Activated T-cell treated with anti-CD3 and anti-CD28 coated beads, Interleukin-2, amount 50 U/mL, for 4 hours (primary cell): ENCODE measurements at regions not wholly inside any gene's neighbourhood (a gene's known extent, or its start where the extent isn't known, plus 50 kb on each side); places are given as distances from the start of the nearest gene placed in this dataset.
"Not testable (repeated sequence)": the region's sequence is repeated elsewhere in the genome, so short reads cannot be mapped to it uniquely, and the experiment has no call there.

Experiments
- ATAC-seq, 2 donors: fragments of 200-7000 bp; cut with Tn5 transposase; one replicate each; pipeline ENCODE4 v1.10.0; 2021
- DNase-seq: peaks from one replicate; pipeline ENCODE4 v3.0.0-alpha.2; 2020
- H3K27me3 Mint-ChIP-seq: one replicate; pipeline ENCODE4 v1.8.0; 2021; ENCODE audit warnings: low read depth, mixed read lengths
- H3K36me3 Mint-ChIP-seq: one replicate; pipeline ENCODE4 v1.8.0; 2022; ENCODE audit warnings: mixed read lengths; ENCODE audit not compliant: insufficient read depth
- H3K4me1 Mint-ChIP-seq: one replicate; pipeline ENCODE4 v1.8.0; 2021; ENCODE audit warnings: low read depth, mixed read lengths
- H3K4me3 Mint-ChIP-seq: one replicate; pipeline ENCODE4 v1.8.0; 2021; ENCODE audit warnings: mild to moderate bottlenecking, moderate library complexity, mixed read lengths
- H3K9me3 Mint-ChIP-seq: one replicate; pipeline ENCODE4 v1.8.0; 2021; ENCODE audit warnings: mixed read lengths

DNA sequence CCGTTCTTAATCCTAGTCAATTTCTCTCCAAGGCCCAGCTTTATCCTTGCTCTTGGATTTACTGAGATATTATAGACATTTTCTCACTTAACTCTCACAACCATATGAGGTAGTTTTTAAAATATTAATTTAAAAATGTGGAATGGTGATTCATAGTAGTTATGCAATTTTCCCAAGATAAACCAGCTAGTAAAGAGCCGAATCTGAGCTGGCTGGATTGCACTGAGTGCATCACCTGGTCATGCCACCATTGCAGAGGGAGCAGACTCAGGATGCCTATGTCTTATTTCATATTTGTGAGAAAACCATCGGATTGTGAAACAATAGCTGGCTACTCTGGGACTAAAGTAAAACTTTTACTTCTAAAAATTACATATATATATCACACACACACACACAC lies 494.0 kb downstream of the KCNT2 start:
- DNase-seq (no peak), ATAC-seq (no peak)
- H3K9me3 Mint-ChIP-seq, result peaks cover 7% of the 10 kb centered on the region
- no peaks in the 10 kb centered on the region for H3K36me3 Mint-ChIP-seq
- no peak overlapping the region for H3K4me3 Mint-ChIP-seq
- no peaks in the 10 kb centered on the region for H3K4me1 Mint-ChIP-seq
- H3K27me3 Mint-ChIP-seq, result no peaks in the 10 kb centered on the region

DNA sequence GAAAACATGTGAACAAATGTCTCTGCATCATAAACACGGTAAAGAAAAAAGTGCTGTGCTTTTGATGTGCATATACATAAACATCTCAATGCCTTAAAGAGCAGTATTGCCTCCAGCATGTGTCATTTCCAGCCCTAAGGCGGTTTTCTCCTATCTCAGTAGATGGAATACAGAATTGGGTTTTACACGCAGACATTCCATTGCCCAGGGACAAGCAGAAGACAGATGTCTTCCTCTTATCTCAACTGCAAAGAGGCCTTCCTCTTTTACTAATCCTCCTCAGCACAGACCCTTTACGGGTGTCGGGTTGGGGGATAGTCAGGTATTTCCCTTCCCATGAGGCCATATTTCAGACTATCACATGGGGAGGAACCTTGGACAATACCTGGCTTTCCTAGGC lies 499.2 kb downstream of the KCNT2 start:
- not testable (repeated sequence) for H3K4me1 Mint-ChIP-seq, DNase-seq, H3K9me3 Mint-ChIP-seq, H3K27me3 Mint-ChIP-seq, H3K36me3 Mint-ChIP-seq, ATAC-seq, H3K4me3 Mint-ChIP-seq

DNA sequence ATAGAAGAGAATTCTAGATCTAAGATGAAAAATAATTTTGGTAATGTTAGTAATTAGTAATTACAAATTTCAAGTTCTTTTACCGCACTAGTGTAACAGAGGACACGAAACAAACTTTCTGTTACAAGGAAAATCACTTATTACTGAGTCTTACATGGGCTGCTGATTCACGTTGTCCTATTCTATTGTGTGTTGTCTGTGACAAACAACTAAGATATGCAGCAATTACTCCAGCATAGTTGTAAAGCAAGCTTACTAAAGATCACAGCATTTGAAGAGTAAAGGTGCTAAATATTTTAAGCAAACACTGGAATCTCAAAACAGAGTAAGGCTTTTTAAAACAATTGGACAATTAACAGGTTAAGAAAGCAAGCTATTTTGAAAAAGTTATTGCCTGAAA lies 502.3 kb downstream of the KCNT2 start:
- Mint-ChIP-seq H3K4me1 (no peaks in the 10 kb centered on the region), H3K36me3 (no peaks in the 10 kb centered on the region), H3K4me3 (no peak overlapping the region), H3K27me3 (no peaks in the 10 kb centered on the region), H3K9me3 (peaks cover 21% of the 10 kb centered on the region)
- ATAC-seq (no peak), DNase-seq (no peak)

DNA sequence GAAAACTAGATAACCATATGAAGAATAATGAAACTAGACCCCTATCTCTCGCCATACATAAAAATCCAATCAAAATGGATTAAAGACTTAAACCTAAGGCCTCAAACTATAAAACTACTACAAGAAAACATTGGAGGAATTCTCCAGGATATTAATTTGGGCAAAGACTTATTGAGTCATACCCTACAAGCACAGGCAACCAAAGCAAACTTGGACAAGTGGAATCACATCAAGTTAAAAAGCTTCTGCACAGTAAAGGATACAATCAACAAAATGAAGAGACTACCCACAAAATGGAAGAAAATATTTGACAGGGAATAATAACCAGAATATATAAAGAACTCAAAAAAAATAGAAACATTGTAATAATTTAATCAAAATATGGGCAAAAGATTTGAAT lies 505.4 kb downstream of the KCNT2 start:
- ATAC-seq, result no peak
- DNase-seq, result no peak
- H3K4me1 Mint-ChIP-seq, result no peaks in the 10 kb centered on the region
- no peak overlapping the region for H3K4me3 Mint-ChIP-seq
- H3K27me3 Mint-ChIP-seq, result no peaks in the 10 kb centered on the region
- peaks cover 20% of the 10 kb centered on the region for H3K9me3 Mint-ChIP-seq
- H3K36me3 Mint-ChIP-seq, result no peaks in the 10 kb centered on the region

DNA sequence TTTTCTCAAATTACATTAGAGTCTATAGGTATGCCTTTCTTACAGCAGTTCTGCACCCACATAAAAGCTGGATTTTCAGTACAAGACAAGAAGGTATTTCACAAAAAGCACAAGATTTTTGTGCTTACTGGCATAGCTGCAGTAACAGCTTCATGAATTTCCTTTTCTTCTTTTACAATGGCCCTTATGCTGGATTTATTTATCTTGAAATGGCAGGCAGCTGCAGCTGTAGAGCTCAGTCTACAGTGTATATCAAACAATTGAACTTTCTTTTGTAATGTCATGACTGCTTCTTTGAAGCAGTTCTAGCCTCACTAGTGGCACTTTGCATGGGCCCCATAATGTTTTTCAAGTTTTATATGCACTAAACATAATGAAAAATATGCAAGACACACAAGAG lies 510.2 kb downstream of the KCNT2 start:
- no peak overlapping the region for H3K4me3 Mint-ChIP-seq
- no peaks in the 10 kb centered on the region for H3K4me1 Mint-ChIP-seq

DNA sequence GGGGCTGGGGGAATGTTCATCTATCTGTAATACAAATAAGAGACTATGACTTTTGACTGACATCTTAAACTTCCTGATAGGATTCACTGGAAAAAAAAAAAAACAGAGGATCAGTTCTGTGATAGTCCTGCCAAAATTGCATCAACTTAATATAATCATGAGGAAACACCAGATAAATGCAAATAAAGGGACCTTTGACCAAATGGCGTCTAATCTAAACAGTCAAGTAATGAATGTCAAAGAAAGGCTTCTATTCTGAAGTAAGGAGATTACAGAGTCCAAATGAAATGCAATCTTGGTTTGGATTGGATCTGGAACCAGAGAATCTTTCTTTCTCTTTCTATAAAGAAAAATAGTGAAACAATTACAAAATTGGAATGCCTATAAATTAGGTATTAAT lies 513.4 kb downstream of the KCNT2 start:
- H3K4me3 Mint-ChIP-seq, result no peak overlapping the region
- no peak for DNase-seq
- no peaks in the 10 kb centered on the region for H3K4me1 Mint-ChIP-seq
- H3K27me3 Mint-ChIP-seq, result no peaks in the 10 kb centered on the region
- no peak for ATAC-seq
- H3K36me3 Mint-ChIP-seq, result no peaks in the 10 kb centered on the region
- no peaks in the 10 kb centered on the region for H3K9me3 Mint-ChIP-seq

More for the DNA sequence above, 510.2 kb downstream of the KCNT2 start:
- DNase-seq, result no peak
- ATAC-seq, result no peak
- Mint-ChIP-seq H3K27me3 (no peaks in the 10 kb centered on the region), H3K36me3 (no peaks in the 10 kb centered on the region), H3K9me3 (peaks cover 14% of the 10 kb centered on the region)

DNA sequence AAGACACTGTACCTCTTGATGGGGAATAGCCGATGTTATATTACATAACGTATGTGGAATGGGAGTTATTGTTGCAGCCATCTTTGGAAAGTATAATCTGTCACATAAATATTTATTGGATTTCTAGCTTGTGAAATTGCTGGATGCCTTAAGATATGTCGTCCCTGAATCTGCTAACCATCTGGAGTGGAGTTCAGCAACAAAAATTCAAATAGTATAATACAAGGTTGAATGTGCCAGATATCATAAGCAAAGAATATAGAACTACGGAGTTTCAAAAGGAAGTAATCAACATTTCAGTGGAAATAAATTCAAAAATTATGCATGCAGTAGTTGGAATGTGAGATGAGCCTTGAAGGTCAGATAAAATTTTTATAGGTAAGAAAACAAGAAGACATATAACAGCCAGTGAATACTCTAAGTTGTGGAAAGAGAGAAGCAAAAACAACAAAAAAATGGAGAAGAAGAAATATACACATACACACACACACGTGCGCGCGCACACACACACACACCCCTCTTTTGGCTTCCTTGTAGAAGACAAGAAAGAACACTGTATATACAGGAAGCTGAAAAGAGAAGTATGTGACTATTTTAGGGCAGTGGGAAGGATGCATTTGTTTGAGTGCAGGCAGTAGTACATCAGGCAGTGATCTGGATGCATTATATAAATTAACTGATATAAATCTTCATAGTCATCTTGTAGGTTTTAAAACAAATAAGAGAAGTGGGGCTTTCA lies 516.7 kb downstream of the KCNT2 start:
- Mint-ChIP-seq H3K36me3 (no peaks in the 10 kb centered on the region), H3K4me1 (no peaks in the 10 kb centered on the region), H3K4me3 (no peak overlapping the region), H3K27me3 (no peaks in the 10 kb centered on the region), H3K9me3 (no peaks in the 10 kb centered on the region)
- DNase-seq (no peak), ATAC-seq (no peak)

DNA sequence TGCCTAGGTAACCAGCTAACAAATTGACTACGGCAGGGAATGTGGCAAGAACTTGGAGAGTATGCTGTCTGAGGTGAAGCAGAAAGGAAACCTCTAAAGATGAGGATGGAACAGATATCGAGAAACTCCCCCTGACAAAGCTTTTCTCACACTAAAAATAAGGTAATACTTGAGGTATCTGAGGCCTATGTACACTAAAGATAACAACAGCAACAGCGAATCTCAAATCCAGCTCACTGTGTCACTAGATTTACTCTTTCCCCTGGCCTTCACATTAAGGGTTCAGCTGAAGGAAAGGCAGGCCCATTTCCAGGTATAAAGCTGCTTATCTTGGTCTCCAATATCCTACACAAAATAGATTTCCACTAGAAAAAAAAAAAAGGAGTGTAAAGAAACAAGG lies 518.0 kb downstream of the KCNT2 start:
- no peak for DNase-seq
- Mint-ChIP-seq H3K27me3 (no peaks in the 10 kb centered on the region), H3K4me1 (no peaks in the 10 kb centered on the region), H3K4me3 (no peak overlapping the region), H3K9me3 (no peaks in the 10 kb centered on the region), H3K36me3 (no peaks in the 10 kb centered on the region)
- no peak for ATAC-seq

DNA sequence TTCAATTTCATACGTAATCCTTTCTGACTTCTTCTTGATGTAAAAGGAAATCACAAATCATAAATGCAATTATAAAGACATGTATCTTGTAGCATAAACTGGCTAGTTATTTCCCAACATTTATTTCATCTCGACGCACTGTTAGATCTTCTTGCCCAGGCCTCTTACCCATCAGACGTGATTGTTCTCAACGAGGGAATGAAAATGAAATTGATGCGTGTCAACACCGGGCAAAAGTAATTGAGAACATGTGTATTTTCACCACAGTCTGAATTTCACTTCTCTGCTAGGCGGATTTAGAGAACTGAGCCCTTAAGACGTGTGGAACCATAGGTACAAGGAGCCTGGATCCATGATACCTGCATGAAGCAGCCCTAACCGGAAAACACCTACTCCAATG lies 519.7 kb downstream of the KCNT2 start:
- H3K36me3 Mint-ChIP-seq, result no peaks in the 10 kb centered on the region
- H3K4me1 Mint-ChIP-seq, result no peaks in the 10 kb centered on the region
- DNase-seq (no peak), ATAC-seq (no peak)
- H3K27me3 Mint-ChIP-seq, result no peaks in the 10 kb centered on the region
- no peaks in the 10 kb centered on the region for H3K9me3 Mint-ChIP-seq
- no peak overlapping the region for H3K4me3 Mint-ChIP-seq

DNA sequence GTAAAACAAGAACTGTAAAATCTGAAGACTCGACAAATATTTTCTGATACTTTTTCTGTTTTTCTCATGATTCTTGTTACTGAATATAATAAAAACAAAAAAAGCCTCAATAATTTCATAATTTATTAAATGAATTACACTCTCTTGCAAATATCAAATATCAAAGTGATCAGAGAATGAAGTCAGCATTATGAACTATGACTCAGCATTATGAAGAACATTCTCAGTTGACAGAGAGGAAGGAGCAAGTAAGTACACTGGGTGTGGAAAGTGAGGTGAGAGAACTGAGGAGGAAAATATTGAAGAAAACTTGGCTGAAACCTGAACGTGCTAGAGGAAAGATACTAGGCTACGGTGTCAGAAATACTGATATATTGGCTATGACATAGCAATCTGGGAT lies 529.5 kb downstream of the KCNT2 start:
- Mint-ChIP-seq H3K4me1 (no peaks in the 10 kb centered on the region), H3K27me3 (no peaks in the 10 kb centered on the region), H3K36me3 (no peaks in the 10 kb centered on the region), H3K4me3 (no peak overlapping the region), H3K9me3 (peaks cover 3% of the 10 kb centered on the region)
- no peak for ATAC-seq
- DNase-seq, result no peak

DNA sequence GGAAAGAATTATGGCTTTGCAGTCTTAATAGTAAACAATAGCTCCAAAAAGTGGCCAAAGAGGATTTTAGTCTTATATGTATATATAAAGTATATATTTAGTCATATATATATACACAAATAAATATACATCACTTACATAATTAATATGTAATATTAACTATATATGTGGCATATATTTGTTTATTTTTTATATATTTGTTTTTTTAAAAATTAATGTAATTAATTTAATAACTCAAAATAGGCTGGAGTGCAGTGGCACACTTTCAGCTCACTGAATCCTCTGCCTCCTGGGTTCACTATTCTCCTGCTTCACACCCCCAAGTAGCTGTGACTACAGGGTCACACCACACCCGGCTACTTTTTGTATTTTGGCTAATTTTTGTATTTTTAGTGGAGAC lies 532.6 kb downstream of the KCNT2 start:
- no peaks in the 10 kb centered on the region for H3K9me3 Mint-ChIP-seq
- no peak for ATAC-seq
- H3K36me3 Mint-ChIP-seq, result no peaks in the 10 kb centered on the region
- H3K4me1 Mint-ChIP-seq, result no peaks in the 10 kb centered on the region
- DNase-seq, result no peak
- no peak overlapping the region for H3K4me3 Mint-ChIP-seq
- H3K27me3 Mint-ChIP-seq, result no peaks in the 10 kb centered on the region

DNA sequence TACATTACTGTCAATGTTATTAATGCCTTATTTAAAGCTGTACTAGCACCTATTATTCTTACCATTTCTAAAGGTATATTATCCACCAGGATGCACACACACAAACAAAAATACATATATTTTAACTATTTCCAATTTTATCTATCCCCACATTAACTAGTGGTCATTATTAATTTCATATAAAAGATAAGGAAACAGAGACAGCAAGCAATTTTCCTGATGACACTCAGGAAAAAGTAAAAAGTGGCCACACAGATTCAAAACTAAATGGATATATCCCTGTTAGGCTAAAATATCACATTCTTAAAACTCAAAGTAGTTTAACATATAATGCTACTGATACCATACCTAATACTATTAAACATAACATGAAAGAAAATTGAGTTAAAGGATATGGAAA lies 534.1 kb downstream of the KCNT2 start:
- DNase-seq, result no peak
- Mint-ChIP-seq H3K4me3 (no peak overlapping the region), H3K27me3 (no peaks in the 10 kb centered on the region), H3K9me3 (no peaks in the 10 kb centered on the region), H3K36me3 (no peaks in the 10 kb centered on the region), H3K4me1 (no peaks in the 10 kb centered on the region)
- ATAC-seq, result no peak

DNA sequence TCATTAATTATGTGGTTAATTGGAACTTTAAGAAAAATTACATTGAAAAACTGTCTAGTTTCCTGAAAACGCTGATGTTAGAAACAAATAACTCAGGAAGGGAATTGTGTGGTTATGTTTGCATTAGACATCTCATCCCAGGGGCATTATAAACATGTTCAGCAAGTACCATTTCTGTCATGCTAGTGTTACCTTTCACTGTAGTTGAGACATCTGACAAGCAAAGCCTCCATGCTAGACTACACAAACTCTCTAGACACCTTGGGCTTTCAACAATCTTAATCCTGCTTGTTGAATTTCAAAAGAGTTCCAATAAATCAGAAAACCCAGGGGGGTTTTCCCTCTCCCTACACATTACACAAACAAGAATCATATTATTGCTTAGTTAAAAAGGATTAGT lies 536.8 kb downstream of the KCNT2 start:
- no peaks in the 10 kb centered on the region for H3K27me3 Mint-ChIP-seq
- ATAC-seq (no peak), DNase-seq (no peak)
- no peaks in the 10 kb centered on the region for H3K9me3 Mint-ChIP-seq
- no peaks in the 10 kb centered on the region for H3K4me1 Mint-ChIP-seq
- no peak overlapping the region for H3K4me3 Mint-ChIP-seq
- H3K36me3 Mint-ChIP-seq, result no peaks in the 10 kb centered on the region

DNA sequence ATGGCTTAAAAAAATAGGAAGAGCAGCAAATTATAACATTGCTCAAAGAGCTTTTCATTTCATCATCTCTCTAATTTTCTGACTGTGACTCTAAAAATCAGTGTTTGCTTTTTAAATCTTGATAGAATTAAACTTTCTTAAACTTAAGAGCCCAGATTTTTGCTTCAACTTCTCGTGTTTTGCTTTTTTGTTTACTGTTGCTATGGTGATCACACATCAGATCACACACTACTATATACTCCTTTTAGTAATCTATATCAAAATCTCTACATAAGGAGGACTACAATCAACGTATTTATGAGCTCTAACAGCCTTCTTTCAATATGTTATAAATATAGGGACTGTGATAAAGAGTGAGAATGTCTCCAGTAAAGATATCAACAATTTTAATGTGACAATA lies 537.3 kb downstream of the KCNT2 start:
- H3K9me3 Mint-ChIP-seq, result no peaks in the 10 kb centered on the region

DNA sequence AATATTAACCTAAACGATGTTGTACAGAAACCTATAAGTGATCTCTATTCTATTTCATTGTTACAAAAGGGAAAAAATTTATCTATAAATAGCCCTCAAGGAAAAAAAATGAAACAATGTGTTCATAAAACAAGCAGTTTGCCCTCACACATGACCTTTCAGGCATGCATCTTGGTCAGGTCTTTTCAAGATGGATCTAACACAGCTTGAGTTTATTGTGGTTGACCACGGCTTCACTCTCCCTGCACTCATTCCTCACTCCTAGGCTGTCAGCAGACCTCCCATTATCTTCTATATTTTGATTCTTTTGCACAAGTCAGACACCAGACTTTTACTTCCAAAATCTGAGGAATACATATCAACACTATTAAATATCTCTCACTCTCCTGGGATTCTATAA lies 544.3 kb downstream of the KCNT2 start:
- H3K4me3 Mint-ChIP-seq, result no peak overlapping the region
- H3K4me1 Mint-ChIP-seq, result no peaks in the 10 kb centered on the region
- DNase-seq (no peak), ATAC-seq (no peak)
- H3K36me3 Mint-ChIP-seq, result no peaks in the 10 kb centered on the region
- no peaks in the 10 kb centered on the region for H3K27me3 Mint-ChIP-seq
- peaks cover 6% of the 10 kb centered on the region for H3K9me3 Mint-ChIP-seq

More for the DNA sequence above, 537.3 kb downstream of the KCNT2 start:
- no peak for ATAC-seq
- Mint-ChIP-seq H3K4me1 (no peaks in the 10 kb centered on the region), H3K27me3 (no peaks in the 10 kb centered on the region), H3K36me3 (no peaks in the 10 kb centered on the region), H3K4me3 (no peak overlapping the region)
- DNase-seq, result no peak

DNA sequence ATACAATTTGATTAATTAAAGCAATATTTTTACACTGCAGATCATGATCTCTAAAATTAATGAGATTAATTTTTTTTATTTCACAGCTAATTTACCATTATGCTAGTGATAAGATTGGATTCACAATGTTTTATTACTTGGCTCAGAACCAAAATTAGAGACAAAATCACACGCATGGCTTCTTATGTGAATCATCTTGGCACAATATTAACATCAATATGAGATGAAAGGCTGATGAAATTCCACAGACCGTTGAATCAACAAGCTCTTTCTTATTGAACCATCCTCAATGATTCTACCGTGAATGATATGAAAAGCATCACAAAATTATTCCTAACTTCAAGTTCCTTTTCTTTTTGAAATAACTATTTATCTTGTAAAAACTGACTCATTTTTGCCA lies 544.9 kb downstream of the KCNT2 start:
- H3K4me3 Mint-ChIP-seq, result no peak overlapping the region
- ATAC-seq (no peak), DNase-seq (no peak)
- H3K9me3 Mint-ChIP-seq, result peaks cover 9% of the 10 kb centered on the region
- no peaks in the 10 kb centered on the region for H3K36me3 Mint-ChIP-seq
- no peaks in the 10 kb centered on the region for H3K4me1 Mint-ChIP-seq
- no peaks in the 10 kb centered on the region for H3K27me3 Mint-ChIP-seq
